Activated CD4-positive, alpha-beta T cell treated with anti-CD3 and anti-CD28 coated beads for 4 hours (primary cell): ENCODE measurements at regions not wholly inside any gene's neighbourhood (a gene's known extent, or its start where the extent isn't known, plus 50 kb on each side); places are given as distances from the start of the nearest gene placed in this dataset.

Source experiments
- DNase-seq, 2 donors: peaks; one replicate each; pipeline ENCODE4 v3.0.0-alpha.2; 2020

DNA sequence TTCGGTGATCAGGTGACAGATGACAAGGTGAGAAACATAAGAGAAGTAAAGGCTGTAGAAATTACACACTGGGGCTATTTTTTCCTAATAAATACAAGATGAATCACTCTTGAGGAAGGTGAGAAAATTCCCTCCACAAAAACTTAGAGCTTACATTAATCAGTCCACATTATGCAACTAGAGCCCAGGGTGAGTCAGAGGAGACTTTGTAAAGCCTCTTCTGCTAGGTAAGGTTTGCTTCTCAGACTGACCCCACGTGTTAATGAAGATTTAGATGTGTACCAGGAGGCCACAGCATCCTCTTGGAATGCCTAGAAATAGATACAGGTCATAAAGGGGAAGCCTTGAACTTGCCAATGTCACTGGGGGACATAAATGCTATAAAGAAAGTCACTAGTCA lies 396.0 kb upstream of the SMIM31 start:
- DNase-seq = no peak

DNA sequence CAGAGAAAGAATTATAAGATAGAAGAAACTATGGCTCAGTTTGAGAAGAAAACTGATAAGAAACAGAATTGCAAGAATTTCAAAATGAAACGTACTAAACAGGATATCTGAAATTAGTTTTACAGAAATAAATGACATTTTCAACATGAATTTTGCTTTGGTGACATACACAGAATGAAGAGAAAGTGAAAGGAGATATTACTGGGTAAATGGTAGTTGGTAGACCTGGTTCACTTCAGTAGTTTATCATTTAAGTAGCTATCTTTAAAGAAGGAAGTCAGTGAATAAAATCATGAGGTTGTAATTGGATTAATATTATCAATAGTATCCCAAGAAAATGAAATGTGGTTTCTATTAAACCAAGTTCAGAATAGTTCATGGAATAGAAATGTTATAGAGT lies 395.5 kb upstream of the SMIM31 start:
- DNase-seq = no peak

DNA sequence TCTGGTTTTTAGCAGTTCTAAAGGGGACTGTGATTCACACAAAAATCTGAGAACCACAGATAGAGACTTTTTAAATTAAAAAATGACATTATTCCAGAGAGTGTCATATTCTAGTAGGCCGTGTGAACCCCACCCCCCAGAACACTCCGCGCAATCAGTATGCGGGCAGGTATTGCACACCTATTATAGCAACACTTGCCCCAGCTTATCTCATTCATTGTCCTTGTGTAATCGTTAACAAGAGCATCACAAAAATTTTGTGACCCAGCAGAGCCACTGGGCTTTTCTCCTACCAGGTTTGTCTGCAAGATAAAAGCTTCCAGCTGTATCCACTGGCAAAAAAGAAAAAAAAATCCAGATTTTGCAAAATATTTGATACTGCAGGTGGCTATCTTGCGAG lies 394.1 kb upstream of the SMIM31 start:
- DNase-seq = no peak

DNA sequence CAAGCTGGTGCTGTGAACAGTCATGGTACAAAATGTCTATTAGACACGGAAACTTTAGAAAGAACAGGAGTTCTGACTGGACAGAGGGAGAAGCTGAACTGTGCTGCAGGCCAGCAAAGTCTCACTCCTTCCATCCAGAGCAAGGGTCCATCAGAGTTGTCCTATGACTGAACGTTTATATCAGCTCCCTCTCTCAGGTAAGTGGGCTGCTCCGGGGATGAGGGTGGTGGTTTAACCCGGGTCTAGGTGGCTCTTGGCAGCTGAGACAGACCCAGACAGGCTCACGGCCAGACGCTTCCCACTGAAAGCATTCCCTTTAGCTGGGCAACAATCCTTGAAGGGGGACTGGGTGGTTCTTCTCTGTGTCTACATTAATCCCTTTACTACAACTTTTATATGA lies 385.0 kb upstream of the SMIM31 start:
- no peak for DNase-seq

DNA sequence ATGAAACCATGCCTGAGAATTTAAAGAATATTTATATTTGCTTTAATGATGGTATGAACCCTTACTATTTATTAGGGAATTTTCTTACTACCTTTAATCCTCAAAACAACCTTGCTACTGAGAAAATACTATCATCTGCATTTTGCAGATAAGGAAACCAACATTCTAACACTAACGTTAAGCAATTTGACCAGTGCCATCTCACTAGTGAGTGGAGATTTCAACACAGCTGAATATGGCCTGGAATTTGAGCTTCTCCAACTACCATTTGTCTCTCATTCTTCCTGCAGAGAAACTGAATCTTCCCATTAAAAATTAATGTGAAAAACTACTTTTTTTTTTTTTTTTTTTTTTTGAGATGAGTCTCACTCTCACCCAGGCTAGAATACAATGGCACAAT lies 380.9 kb upstream of the SMIM31 start:
- DNase-seq = no peak

DNA sequence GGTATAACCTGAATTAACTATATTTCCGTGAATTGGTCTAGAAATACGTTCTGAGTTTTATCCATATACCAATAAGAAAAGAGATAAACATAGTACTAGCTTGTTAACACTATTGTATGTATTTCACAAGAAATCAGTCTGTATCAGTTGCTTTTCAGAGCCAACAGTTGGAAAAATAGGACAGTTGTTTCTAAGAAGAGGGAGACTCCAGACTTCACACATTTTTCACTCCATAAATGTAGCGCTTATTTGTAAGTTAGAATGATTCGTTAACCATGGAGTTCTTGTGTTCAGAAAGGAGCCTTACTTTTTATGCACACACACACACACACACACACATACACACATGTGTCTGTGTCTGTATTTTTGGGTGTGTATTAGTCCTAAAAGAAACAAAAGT lies 376.7 kb upstream of the SMIM31 start:
- DNase-seq = no peak

DNA sequence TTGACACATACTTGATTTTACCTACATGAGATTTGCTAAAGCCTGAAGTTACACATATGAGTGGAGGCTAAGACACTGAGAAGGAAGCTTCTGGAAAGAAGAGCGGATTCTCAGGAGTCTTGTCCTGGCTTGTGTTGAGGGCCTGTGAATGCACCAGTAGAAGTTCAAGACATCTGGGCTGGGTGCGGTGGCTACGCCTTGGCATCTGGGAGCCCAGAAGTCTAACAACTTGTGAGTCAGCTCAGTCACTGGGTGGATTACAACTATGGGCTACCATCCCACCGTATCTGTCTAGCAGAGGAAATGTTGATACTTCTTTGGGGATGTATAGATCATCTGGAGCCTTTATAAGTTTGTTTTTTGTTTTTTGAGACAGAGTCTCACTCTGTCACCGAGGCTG lies 375.6 kb upstream of the SMIM31 start:
- no peak for DNase-seq

DNA sequence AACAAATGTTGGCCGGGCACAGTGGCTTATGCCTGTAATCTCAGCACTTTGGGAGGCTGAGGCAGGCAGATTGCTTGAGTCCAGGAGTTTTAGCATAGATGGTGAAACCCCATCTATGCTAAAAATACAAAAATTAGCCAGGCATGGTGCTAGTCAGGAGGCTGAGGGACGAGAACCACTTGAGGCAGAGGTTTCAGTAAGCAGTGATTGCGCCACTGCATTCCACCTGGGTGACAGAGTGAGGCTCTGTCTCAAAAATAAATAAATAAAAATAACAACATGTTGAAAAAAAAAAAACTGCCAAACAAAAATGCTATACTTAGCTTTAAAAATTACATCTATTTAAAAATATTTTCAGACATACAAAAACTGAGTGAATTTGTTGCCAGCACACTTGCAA lies 374.2 kb upstream of the SMIM31 start:
- no peak for DNase-seq

DNA sequence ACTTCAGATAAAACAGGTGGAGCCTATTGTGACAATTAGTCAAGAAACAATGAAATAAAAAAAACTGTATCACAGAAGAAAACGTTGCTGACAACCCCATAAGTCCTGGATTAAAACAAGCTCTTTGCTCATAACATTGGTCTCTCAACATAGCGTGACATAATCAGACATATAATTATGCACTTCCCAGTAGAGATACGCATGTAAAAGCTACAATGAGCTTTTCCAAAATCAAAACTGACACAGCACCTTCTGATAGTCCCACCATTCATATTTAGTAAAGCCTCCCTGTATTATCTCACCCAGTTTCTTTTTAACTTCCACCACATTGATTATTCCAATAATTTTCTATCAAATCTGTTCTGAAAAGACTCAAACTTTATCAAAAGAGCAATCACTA lies 372.1 kb upstream of the SMIM31 start:
- no peak for DNase-seq

DNA sequence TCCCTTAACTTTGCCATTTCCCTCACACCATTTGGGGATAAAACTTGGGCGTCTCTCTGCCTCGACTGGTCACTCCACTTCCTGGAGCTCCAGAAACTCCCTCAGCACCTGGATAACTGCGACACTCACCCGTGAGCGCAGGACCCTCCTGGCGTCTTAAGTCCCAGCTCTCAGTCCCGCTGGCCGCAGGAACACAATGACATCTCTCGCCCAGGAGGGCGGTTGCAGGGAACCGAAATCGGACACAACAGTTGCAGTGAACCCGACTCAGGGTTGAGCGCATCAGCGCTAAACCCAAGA lies 370.9 kb upstream of the SMIM31 start:
- no peak for DNase-seq

DNA sequence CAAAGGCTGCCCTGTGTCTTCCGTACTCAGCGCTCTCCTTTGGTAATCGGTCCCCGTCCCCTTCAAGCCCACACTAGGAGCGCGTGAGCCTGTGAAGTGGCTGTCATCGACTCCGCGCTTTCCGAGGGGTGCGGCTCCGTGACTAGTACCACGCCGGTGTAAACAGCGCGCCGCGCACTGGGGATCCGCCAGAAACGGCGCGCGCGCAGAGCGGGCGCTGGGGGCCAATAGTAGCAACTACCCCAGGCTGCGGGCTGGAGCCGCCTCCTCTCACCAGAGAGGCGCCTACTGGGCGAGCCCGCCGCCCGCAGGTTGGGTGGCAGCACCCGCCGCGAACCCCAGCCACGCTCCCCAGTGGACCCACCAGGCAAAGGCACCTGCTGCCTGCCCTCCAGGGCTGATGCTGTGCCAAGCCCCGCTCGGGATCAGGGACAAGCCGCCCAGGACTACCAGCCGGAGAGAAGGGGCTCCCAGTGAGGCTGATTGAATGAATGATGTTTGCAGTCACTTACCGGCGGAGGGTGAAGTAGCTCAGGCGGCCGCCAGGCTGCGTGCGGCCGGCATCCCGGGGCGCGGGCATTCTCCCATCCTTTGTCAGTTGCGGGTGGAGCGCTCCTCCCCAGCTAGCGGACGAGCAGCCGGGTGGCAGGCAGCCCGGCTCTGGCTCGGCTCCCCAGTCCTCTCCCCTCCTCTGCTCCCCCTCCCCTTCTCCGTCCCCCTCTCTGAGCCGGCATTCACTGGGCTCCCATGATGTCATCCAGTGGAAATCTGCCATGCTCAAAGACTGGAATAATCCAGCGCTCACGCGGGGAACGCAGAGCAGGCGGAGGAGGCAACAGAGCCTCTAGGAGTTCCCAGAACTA lies 370.3 kb upstream of the SMIM31 start:
- no peak for DNase-seq

DNA sequence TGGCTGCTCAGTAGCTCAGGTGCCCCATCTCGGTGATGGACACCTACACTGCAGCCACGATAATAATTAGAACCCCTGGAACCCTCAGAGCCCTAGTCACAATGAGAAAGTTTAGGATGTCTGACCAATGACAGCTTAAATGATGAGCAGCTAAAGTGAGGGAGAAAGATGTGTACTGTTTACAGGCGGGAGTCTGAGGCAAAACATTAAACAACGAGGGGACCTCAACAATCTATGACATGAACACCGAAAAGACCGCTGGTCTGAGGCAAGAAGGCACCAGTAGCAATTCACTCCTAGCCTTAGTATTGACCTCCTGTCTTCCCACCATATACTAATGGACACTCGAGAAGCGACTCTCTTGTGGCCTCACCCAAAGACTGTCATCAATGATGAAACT lies 369.5 kb upstream of the SMIM31 start:
- DNase-seq = no peak

DNA sequence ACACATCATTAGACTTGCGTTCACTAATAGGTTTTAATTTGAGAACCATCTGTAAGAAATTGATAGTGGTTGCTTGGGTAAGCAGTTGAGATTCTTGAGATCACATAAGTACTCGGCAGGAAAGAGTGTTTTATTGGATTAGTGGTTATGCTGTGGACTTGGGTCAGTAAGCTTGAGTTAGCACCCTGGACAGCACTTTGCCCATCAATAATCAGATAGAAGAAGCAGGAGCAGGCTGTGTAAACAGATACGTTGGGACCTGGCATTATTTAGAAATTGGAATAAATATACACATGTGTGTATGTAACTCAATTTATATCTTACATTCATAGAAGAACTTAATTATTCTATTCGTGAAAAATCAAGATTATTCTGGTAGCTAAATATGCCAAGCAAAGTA lies 357.5 kb upstream of the SMIM31 start:
- DNase-seq = no peak

DNA sequence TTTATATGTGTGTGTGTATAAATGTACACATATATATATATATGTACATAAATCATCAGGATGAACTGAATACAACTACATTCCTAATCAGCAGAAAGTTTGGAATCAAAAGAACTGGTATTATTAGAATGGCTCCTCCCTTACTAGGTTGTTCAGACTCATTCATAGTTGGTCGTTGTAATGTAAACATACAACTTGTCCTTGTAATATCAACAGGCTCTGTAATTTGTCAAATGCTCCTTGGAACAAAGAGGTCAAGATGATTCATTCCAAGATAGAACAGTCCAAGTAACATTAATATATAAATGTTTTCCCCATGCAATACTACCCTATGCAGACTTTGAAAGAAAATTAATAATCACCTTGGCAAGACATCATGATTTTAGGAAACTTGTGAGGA lies 351.4 kb upstream of the SMIM31 start:
- DNase-seq = no peak

DNA sequence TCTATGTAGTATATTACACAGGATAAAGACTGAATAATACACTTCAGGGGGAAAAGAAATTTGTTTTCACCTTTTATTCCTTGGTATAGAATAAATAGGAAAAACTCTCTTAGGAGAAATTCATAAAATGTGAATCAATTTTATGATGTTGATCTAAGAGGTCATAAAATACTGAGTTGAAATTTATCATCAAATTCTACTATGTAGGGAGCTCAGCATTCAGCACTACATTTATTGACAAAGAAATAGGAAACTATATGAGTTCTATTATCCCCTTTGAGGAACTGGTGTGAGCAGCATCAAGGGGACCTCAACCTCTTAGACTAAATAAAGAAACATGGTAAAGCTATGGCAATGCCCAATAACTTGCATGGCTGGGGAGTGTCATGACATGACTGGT lies 348.2 kb upstream of the SMIM31 start:
- DNase-seq = no peak

DNA sequence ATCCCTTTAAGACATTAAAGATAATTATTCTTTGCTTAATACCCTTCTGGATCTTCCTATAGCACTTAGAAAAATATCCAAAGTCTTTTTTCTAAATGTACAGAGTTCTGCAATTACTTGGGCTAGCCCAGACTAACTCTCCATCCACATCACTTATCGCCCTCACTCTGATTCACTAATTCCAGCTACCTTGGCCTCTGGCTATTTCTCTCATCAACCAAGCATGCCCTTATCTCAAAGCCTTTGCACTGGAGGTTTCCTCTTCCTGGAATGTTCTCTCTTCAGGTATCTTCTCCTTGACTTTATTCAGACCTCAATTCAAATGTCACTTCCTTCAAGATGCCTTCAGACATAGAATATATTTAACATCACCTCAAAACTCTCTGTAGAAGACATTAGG lies 345.1 kb upstream of the SMIM31 start:
- no peak for DNase-seq

DNA sequence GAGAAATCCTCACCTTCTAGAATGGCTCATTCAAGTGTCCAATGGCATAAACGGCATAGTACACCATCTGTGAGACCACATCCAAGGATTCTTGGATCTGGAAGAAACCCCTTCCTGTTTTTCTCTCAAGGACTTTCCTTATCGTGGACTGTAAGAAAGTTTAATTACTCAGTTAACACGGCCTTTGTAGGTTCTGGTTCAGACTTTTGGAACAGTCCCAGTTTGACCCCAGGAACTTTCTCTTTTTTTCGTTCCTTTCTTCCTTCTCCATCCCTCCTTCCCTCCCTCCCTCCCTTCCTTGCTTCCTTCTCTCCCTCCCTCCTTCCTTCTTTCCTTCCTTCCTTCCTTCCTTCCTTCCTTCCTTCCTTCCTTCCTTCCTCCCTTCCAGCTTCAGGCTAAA lies 343.5 kb upstream of the SMIM31 start:
- DNase-seq = no peak

DNA sequence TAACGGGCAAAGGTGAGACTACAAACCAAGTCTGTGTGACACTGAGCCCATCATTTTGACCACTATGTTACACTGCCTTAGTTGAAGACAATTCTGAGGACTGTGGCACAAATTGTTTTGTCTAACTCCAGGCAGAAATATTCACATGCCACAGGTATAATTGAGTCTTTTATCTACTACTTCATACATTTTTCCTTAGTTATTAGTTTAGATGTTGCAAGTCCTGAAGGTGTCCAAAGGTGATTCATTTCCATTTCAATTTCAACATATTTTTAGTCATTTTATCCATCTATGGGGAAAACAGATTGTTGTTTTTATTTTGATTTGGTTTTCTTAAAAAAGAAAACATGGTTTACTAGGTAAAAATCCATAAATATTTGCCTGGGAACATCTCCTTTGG lies 341.7 kb upstream of the SMIM31 start:
- DNase-seq = no peak

DNA sequence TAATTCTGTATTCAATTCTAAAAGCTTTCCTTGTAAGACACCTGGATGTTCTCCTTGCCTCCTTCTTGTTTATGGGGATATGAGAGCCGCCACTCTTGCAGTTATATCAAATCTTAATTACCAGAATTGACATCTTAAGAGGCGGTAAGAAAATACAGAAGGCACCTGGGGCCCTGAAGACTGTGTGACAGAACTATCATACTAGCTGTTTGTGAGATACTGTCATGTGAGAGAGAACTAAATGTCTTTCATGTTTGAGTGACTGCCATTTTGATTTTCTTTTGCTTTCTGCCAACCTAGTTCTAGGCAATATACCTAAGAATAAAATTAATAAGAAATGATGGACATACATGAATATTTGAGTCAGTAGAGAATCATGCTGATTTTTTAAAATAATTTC lies 340.2 kb upstream of the SMIM31 start:
- no peak for DNase-seq

DNA sequence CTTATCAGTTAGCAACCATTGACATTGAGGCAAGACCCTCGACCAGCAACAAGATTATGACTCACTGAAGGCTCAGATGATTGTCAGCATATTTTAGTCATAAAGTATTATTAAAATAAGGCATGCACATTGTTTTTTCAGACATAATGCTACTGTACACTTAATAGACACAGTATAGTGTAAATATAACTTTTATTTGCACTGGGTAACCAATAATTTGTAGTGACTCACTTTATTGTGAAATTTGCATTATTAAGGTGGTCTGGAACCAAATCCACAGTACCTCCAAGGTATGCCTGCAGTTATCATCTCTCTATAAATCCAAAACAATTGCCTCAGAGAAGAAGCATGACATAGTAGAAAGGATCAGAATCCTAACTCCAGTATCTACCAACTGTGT lies 330.1 kb upstream of the SMIM31 start:
- no peak for DNase-seq

DNA sequence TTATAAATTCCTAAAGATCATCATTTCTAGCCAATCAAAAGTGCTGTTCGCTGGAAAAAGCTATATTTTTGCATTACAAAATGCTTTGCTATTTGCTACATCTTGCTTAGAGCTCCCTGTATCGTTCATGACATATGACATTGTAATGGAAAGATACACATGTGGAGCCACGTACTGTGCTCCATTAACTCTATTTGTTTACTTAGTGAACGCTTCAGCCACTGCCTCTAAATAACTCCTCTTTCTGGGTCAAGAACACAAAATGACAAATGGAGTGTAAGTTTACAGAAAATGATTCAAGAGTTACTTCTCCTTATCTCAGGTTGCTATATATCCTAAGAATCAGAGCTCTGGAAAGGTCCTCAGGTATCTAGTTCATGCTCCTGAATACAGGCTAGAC lies 329.1 kb upstream of the SMIM31 start:
- DNase-seq = no peak

DNA sequence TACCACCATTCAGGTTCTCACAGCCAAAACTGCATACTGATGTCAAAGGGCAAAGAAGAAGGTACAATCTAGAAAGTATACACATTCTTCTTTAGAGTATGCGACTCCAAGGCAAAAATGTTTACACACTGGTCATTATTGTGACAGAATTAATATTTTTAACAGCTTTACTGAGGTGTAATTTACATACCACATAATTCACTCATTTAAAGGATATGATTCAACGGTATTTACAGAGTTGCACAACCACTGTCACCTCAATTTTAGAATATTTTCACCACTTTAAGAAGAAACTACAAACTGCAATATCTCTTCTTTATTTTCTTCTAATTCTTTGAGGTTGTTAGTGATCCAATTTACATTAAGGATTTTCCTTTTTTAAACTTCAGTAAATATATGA lies 325.4 kb upstream of the SMIM31 start:
- DNase-seq = no peak

DNA sequence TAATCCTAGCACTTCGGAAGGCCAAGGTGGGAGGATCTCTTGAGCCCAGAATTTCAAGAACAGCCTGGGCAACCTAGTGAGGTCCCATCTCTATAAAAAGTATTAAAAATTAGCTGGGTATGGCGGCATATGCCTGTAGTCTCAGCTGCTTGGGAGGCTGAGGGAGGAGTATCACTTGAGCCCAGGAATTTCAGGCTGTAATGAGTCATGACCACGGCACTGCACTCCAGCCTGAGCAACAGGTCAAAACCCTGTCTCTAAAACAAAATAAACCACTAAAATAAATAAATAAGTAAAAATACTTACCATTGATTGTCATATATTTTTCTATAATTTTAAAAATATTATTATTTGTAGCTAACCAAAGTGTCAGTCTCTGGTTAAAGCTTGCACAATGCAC lies 315.6 kb upstream of the SMIM31 start:
- DNase-seq = no peak

DNA sequence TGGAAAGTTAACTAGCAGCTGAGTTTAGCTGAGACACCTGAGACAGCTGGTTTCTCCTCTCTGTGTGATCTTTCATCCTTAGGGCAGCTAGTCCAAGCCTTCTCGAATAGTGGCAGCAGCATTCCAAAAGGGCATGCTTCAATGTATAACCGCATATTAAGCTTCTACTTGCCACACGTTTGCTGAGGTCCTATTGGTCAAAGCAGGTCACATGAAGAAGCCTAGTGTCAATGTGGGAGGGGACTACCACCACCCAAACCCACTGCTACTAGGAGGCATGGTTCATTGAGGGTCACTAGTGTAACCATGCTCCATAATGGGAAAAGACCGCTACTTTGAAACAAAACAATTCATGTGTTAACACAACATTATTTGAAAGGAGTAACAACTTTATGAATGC lies 314.9 kb upstream of the SMIM31 start:
- no peak for DNase-seq

DNA sequence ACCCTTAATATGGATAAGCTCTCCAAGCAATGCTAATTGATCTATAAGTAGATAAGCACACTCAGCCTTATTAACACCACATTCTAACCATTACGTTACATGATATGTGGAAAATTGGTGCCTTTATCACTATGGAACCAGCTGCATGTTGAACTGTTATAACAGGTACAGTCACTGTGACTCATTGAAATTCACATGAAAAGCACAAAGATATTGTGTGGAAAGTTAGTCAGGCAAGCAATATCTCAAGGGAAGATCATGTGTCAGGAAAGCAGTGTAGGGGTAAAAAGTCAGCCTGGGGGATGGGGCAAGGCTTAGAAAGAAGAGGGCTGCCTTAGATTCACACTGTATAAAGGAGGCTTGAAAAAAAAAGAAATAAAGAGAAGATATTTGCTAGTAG lies 313.7 kb upstream of the SMIM31 start:
- DNase-seq = no peak

DNA sequence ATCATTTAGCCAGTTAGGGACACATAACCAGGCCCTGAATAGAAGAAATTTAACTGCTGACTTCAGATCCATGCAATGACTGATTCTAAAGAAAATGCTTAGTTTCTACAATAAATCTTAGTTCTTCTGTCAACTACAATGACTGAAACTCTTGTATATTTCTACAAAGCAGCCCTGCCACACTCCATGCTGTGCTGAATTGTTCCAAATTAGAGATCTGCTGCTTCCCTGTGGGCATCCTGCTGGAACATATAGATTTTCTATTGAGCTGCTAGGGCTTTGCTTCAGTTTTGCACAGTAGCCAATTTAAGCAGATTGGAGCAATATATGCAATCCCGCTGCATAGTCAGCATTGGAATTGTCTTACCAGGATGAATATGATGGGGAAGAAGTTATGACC lies 312.8 kb upstream of the SMIM31 start:
- DNase-seq = no peak
